T-cell (primary cell): ENCODE measurements at regions not wholly inside any gene's neighbourhood (a gene's known extent, or its start where the extent isn't known, plus 50 kb on each side); places are given as distances from the start of the nearest gene placed in this dataset.

Experiments used
- ATAC-seq, 4 experiments: fragments of 200-7000 bp in 3 of 4; fragments of 150-1000 bp in 1 of 4; cut with Tn5 transposase; replicated peaks in 1 of 4; 1 replicate in 3 of 4; 2 replicates in 1 of 4; pipeline ENCODE4 v1.10.0; 2021; ENCODE audit warnings: moderate library complexity in 3 of 4, mild to moderate bottlenecking in 2 of 4, moderate number of reproducible peaks in 1 of 4
- CTCF ChIA-PET, 2 donors: fragments of 300-600 bp; sonication (Branson Sonifier 250); formaldehyde crosslinking; loops; one replicate each; lab custom pipeline; 2022; ENCODE audit warnings: antibody characterized with exemption in 2 of 2; lab: Charles Lee
- POLR2A ChIA-PET, 2 donors: fragments of 300-600 bp; sonication (Branson Sonifier 250); formaldehyde crosslinking; loops; one replicate each; lab custom pipeline; 2022; ENCODE audit warnings: antibody characterized with exemption in 2 of 2; lab: Charles Lee
- DNase-seq, 35 experiments: peaks; one replicate each; pipeline versions ENCODE4 v3.0.0 to v3.0.0-alpha.2; 2013 to 2023
- H3K27ac ChIP-seq: one replicate; pipeline ENCODE4 v1.5.1; 2013; ENCODE audit warnings: low read length
- H3K27me3 ChIP-seq, 2 experiments: replicated peaks in 1 of 2; 1 replicate in 1 of 2; 2 replicates in 1 of 2; pipeline versions ENCODE4 v1.6.1 to v1.7.0; 2013; ENCODE audit warnings: low read length in 1 of 2, mixed read lengths in 1 of 2; ENCODE audit not compliant: control insufficient read depth in 2 of 2, insufficient read depth in 2 of 2; ENCODE audit errors: extremely low read depth in 1 of 2
- H3K36me3 ChIP-seq, 2 donors: 1 replicate in 1 of 2; 2 replicates in 1 of 2; pipeline versions ENCODE4 v1.6.1 to v1.7.0; 2013; ENCODE audit warnings: low read length in 1 of 2; ENCODE audit not compliant: control insufficient read depth in 2 of 2, insufficient read depth in 1 of 2; ENCODE audit errors: extremely low read depth in 1 of 2
- H3K4me1 ChIP-seq, 2 experiments: 1 replicate in 1 of 2; 2 replicates in 1 of 2; pipeline versions ENCODE4 v1.6.1 to v1.7.0; 2013; ENCODE audit warnings: low read length in 2 of 2, mixed read lengths in 1 of 2; ENCODE audit not compliant: insufficient read depth in 2 of 2, control insufficient read depth in 1 of 2; ENCODE audit errors: extremely low read depth in 1 of 2
- H3K4me3 ChIP-seq, 2 donors: 1 replicate in 1 of 2; 2 replicates in 1 of 2; pipeline versions ENCODE4 v1.5.1 to v1.7.0; 2013; ENCODE audit warnings: mild to moderate bottlenecking in 2 of 2, low read length in 1 of 2, moderate library complexity in 1 of 2; ENCODE audit not compliant: control insufficient read depth in 1 of 2; ENCODE audit errors: extremely low read depth in 1 of 2
- H3K9me3 ChIP-seq: 2 replicates; pipeline ENCODE4 v1.7.0; 2013
- H3K27ac Mint-ChIP-seq, 2 donors: one replicate each; pipeline ENCODE4 v1.8.0; 2020 to 2021; ENCODE audit warnings: mild to moderate bottlenecking in 2 of 2, mixed read lengths in 2 of 2
- H3K27me3 Mint-ChIP-seq, 2 donors: one replicate each; pipeline ENCODE4 v1.8.0; 2021 to 2022; ENCODE audit warnings: mixed read lengths in 2 of 2
- H3K36me3 Mint-ChIP-seq: one replicate; pipeline ENCODE4 v1.8.0; 2021; ENCODE audit warnings: mixed read lengths
- H3K4me1 Mint-ChIP-seq, 3 donors: one replicate each; pipeline ENCODE4 v1.8.0; 2020 to 2022; ENCODE audit warnings: mixed read lengths in 3 of 3, mild to moderate bottlenecking in 1 of 3
- H3K4me3 Mint-ChIP-seq, 3 donors: one replicate each; pipeline ENCODE4 v1.8.0; 2020 to 2022; ENCODE audit warnings: mild to moderate bottlenecking in 3 of 3, mixed read lengths in 3 of 3, moderate library complexity in 3 of 3
- H3K9me3 Mint-ChIP-seq, 3 donors: one replicate each; pipeline ENCODE4 v1.8.0; 2020 to 2022; ENCODE audit warnings: mixed read lengths in 3 of 3
- WGBS: methylation state at CpG from one replicate; pipeline ENCODE4 v1.1.5; 2013; ENCODE audit warnings: missing lambda C conversion rate; ENCODE audit not compliant: insufficient coverage; 5-methylcytosine and 5-hydroxymethylcytosine counted together

DNA sequence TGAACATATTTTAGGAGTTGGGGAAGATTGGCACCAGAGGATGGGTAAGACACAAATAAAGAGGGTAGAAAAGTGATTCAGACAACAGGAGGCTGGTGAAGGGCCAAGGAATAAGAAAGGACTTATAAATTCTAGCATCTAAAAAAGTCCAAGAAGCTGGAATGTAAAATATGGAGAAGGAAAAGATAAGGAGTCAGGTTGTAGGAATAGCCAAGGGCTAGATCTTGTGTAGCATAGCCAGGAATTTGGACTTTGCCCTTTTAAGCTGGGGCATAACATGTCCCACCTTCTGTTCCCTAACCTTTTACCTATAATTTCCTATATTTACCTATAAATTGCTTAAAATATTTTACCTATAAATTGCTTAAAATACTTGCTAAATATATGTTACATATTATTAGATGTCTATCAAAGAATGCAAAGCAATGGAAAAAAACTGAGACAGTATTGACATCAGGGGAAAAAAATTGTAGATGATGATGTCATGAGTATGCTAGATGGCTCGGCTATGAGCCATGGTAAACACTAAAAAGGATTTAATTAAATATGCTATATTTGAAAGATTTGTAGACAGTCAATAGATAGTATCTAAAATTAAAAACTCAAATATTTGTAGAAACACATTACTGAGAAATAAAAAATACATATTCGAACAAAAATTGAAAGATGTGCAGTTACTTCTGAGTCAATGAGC is 99.7 kb upstream of the PLEKHG7 start:
- H3K4me1 Mint-ChIP-seq = peaks cover 2 to 33% (median 24%) of the 10 kb centered on the region in 3 donors
- H3K27me3 ChIP-seq = no peaks in the 10 kb centered on the region
- CTCF ChIA-PET = interaction anchor here in 1 of 2 donors (0.6 kb wide), 1 partner anchor 597 kb away, joined by 4 read pairs; no protein-coding TSS in a partner anchor
- no peaks in the 10 kb centered on the region for H3K27me3 Mint-ChIP-seq
- WGBS = 100% methylated on average over 1 of the region's 2 CpGs
- H3K36me3 ChIP-seq = no peaks in the 10 kb centered on the region
- POLR2A ChIA-PET = no interaction called here
- no peak overlapping the region for H3K4me3 Mint-ChIP-seq
- H3K27ac Mint-ChIP-seq = no peak overlapping the region
- no peak for ATAC-seq
- no peak overlapping the region for H3K4me3 ChIP-seq
- no peaks in the 10 kb centered on the region for H3K9me3 ChIP-seq
- H3K27ac ChIP-seq = no peak overlapping the region
- no peaks in the 10 kb centered on the region for H3K4me1 ChIP-seq
- DNase-seq = no peak
- H3K36me3 Mint-ChIP-seq = peaks cover 21% of the 10 kb centered on the region
- H3K9me3 Mint-ChIP-seq = peaks cover 12 to 28% (median 14%) of the 10 kb centered on the region in 3 donors

DNA sequence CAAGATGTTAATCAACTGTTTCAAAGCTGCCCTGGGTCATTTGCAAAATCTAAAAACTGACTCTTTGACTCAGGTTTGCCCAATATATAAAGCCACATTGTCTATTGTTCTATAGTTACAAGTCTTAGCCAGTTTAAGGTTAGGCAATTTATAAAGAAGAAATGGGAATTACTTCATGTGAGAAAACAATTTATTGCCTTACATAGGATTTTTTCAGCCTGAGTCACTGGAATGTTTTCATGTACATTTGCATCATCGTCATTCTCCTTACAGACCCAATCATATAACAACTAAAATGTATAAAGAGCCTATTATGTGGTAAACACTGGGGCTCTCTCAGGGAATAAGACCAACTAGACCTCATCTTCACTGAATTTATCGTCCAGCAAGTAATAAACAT is 100.3 kb upstream of the PLEKHG7 start:
- no CpG with 5 or more reads among the region's 2 CpGs for WGBS
- H3K9me3 Mint-ChIP-seq = peaks cover 12 to 31% (median 14%) of the 10 kb centered on the region in 3 donors
- H3K36me3 Mint-ChIP-seq = peaks cover 21% of the 10 kb centered on the region
- Histone ChIP-seq H3K27me3 (no peaks in the 10 kb centered on the region), H3K9me3 (no peaks in the 10 kb centered on the region), H3K36me3 (no peaks in the 10 kb centered on the region), H3K27ac (no peak overlapping the region), H3K4me1 (no peaks in the 10 kb centered on the region), H3K4me3 (no peak overlapping the region)
- POLR2A ChIA-PET = no interaction called here
- CTCF ChIA-PET = no interaction called here
- H3K4me1 Mint-ChIP-seq = peaks cover 0 to 36% (median 27%) of the 10 kb centered on the region in 3 donors
- no peak overlapping the region for H3K4me3 Mint-ChIP-seq
- no peaks in the 10 kb centered on the region for H3K27me3 Mint-ChIP-seq
- ATAC-seq = no peak
- no peak for DNase-seq
- no peak overlapping the region for H3K27ac Mint-ChIP-seq

DNA sequence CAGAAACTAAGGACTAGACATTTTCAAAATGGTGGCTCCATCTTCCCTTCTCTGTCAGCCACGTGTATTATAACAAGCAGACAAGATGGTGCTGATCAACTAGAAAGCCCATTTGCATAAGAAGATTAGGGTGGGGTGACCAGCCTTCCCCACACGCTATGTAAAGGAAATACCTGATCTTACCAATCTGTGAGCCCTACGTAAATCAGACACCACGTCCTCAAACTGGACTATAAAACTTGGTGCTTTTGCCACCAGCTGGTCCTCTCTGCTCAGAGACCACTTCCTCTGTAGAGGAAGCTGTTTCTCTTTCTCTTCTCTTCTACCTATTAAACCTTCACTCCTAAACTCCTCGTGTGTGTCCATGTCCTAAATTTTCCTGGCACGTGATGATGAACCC is 101.1 kb upstream of the PLEKHG7 start:
- Histone ChIP-seq H3K4me1 (no peaks in the 10 kb centered on the region), H3K4me3 (no peak overlapping the region), H3K27ac (no peak overlapping the region), H3K27me3 (no peaks in the 10 kb centered on the region), H3K9me3 (no peaks in the 10 kb centered on the region), H3K36me3 (no peaks in the 10 kb centered on the region)
- no peak for DNase-seq
- Mint-ChIP-seq H3K27ac (peak overlapping the region in 1 of 2 donors; percentile 21), H3K27me3 (no peaks in the 10 kb centered on the region), H3K9me3 (peaks cover 12 to 31% (median 14%) of the 10 kb centered on the region in 3 donors), H3K4me3 (no peak overlapping the region), H3K4me1 (peaks cover 0 to 42% (median 35%) of the 10 kb centered on the region in 3 donors), H3K36me3 (peaks cover 21% of the 10 kb centered on the region)
- CTCF ChIA-PET = no interaction called here
- ATAC-seq = no peak
- POLR2A ChIA-PET = no interaction called here
- WGBS = 93% methylated on average over 3 of the region's 6 CpGs

DNA sequence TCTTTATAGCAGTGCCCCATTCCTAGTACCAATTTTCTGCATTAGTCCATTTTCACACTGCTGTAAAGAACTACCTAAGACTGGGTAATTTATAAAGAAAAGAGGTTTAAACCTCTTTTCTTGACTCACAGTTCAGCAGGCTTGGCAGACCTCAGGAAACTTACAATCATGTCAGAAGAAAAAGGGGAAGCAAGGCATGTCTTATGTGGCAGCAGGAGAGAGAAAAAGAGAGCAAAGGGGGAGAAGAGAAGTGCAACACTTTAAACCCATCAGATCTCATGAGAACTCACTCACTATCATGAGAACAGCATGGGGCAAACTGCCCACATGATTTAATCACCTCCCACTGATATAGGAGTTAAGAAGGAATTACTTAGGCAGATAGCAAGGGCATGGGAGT is 101.6 kb upstream of the PLEKHG7 start:
- no peaks in the 10 kb centered on the region for H3K36me3 ChIP-seq
- DNase-seq (no peak), ATAC-seq (no peak)
- ChIA-PET POLR2A (no interaction called here), CTCF (no interaction called here)
- H3K4me1 ChIP-seq = no peaks in the 10 kb centered on the region
- Mint-ChIP-seq H3K4me3 (no peak overlapping the region), H3K4me1 (peaks cover 5 to 47% (median 40%) of the 10 kb centered on the region in 3 donors), H3K27ac (no peak overlapping the region), H3K9me3 (peaks cover 12 to 31% (median 14%) of the 10 kb centered on the region in 3 donors), H3K27me3 (no peaks in the 10 kb centered on the region), H3K36me3 (peaks cover 21% of the 10 kb centered on the region)
- no peaks in the 10 kb centered on the region for H3K27me3 ChIP-seq
- H3K9me3 ChIP-seq = no peaks in the 10 kb centered on the region
- no peak overlapping the region for H3K27ac ChIP-seq
- no peak overlapping the region for H3K4me3 ChIP-seq

DNA sequence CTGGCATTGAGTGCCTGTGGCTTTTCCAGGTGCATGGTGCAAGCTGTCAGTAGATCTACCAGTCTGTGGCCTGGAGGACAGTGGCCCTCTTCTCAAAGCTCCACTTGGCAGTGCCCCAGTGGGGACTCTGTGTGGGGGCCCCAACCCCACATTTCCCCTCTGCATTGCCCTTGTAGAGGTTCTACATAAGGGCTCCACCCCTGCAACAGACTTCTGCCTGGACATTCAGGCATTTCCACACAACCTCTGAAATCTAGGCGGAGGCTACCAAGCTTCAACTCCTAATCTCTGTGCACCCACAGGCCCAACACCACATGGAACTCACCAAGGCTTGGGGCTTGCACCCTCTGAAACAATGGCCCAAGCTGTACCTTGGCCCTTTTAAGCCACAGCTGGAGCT is 102.7 kb upstream of the PLEKHG7 start:
- DNase-seq (no peak), ATAC-seq (no peak)
- H3K9me3 Mint-ChIP-seq = peaks cover 12 to 31% (median 18%) of the 10 kb centered on the region in 3 donors
- 88% methylated on average over 1 of the region's 1 CpG for WGBS
- Histone ChIP-seq H3K4me3 (peak overlapping the region in 1 of 2 donors; percentile 0), H3K27me3 (no peaks in the 10 kb centered on the region), H3K4me1 (peaks cover 0 to 3% of the 10 kb centered on the region in 2 experiments), H3K36me3 (no peaks in the 10 kb centered on the region), H3K27ac (no peak overlapping the region), H3K9me3 (no peaks in the 10 kb centered on the region)
- H3K4me3 Mint-ChIP-seq = no peak overlapping the region
- H3K4me1 Mint-ChIP-seq = peaks cover 15 to 59% (median 51%) of the 10 kb centered on the region in 3 donors
- ChIA-PET CTCF (interaction anchor here in 1 of 2 donors (0.9 kb wide), 1 partner anchor 60 kb away, joined by 3 read pairs; no protein-coding TSS in a partner anchor), POLR2A (no interaction called here)
- no peak overlapping the region for H3K27ac Mint-ChIP-seq
- peaks cover 26% of the 10 kb centered on the region for H3K36me3 Mint-ChIP-seq
- no peaks in the 10 kb centered on the region for H3K27me3 Mint-ChIP-seq

DNA sequence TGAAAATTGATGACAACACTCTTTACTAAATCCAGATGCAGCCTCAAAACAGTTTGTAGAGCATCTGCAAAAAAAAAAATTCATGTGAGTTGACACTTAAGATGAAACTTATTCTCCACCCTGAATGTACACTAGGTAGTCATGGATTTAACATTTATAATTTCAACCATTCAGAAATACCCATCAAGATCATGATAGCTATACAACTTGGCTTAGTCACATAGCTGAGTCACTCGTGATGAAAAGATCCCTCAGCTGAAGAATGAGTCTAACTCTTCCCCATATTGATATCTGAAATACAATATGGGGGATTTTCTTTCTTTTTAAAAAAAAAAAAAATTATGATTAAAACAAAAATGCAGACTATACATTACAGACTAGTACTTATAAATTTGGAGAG is 104.8 kb upstream of the PLEKHG7 start:
- Mint-ChIP-seq H3K27ac (peak overlapping the region; percentile 56 to 59), H3K27me3 (no peaks in the 10 kb centered on the region), H3K4me3 (no peak overlapping the region), H3K36me3 (peaks cover 26% of the 10 kb centered on the region), H3K4me1 (peaks cover 32 to 68% (median 59%) of the 10 kb centered on the region in 3 donors), H3K9me3 (peaks cover 12 to 31% (median 18%) of the 10 kb centered on the region in 3 donors)
- no peaks in the 10 kb centered on the region for H3K9me3 ChIP-seq
- no peak for ATAC-seq
- POLR2A ChIA-PET = interaction anchor here (0.6 to 1.6 kb wide), 4 partner anchors 10 to 462 kb away, joined by 3 to 10 read pairs (median 3); partner anchors contain the start of gene BTG1 (in 1 of the 2)
- no peak overlapping the region for H3K4me3 ChIP-seq
- no peaks in the 10 kb centered on the region for H3K27me3 ChIP-seq
- CTCF ChIA-PET = interaction anchor here (0.6 to 1.0 kb wide), 2 partner anchors 574 to 1016 kb away, joined by 3 to 5 read pairs; no protein-coding TSS in a partner anchor
- WGBS = no CpG with 5 or more reads among the region's 1 CpG
- H3K4me1 ChIP-seq = peaks cover 4 to 24% of the 10 kb centered on the region in 2 experiments
- DNase-seq = no peak
- H3K36me3 ChIP-seq = no peaks in the 10 kb centered on the region
- no peak overlapping the region for H3K27ac ChIP-seq
